Neural progenitor cell (in vitro differentiated cells): ENCODE measurements at regions not wholly inside any gene's neighbourhood (a gene's known extent, or its start where the extent isn't known, plus 50 kb on each side); places are given as distances from the start of the nearest gene placed in this dataset.

Source experiments
- CTCF ChIP-seq: fragments of 200-600 bp; sonication (generic); IDR thresholded peaks from 2 replicates; pipeline ENCODE4 v1.5.1; 2017; ENCODE audit warnings: antibody characterized with exemption, mild to moderate bottlenecking
- EZH2phosphoT487 ChIP-seq: fragments of 200-600 bp; sonication (generic); IDR thresholded peaks from 2 replicates; pipeline ENCODE4 v1.6.1; 2017; ENCODE audit warnings: antibody characterized with exemption

GRCh38 chr2:95738301-95738700 is 146.5 kb downstream of the TRIM43 start:
- TF ChIP-seq EZH2phosphoT487 (no peak), CTCF (no peak)
